IMR-90 (cell line): ENCODE measurements at regions not wholly inside any gene's neighbourhood (a gene's known extent, or its start where the extent isn't known, plus 50 kb on each side); places are given as distances from the start of the nearest gene placed in this dataset.

ENCODE experiments used
- ATAC-seq: fragments of 200-7000 bp; cut with Tn5 transposase; 2 replicates; pipeline ENCODE4 v1.9.1; 2020; ENCODE audit warnings: low read depth, mild to moderate bottlenecking, moderate library complexity
- BruUV-seq: library from RNA; stranded (reverse); fragments of 400-500 nt; replicated peaks from 2 replicates; lab custom pipeline; 2021; lab: Mats Ljungman, UMichigan
- CTCF ChIA-PET: fragments of 300-600 bp; formaldehyde crosslinking; extraction: SDS; loops from one replicate; lab custom pipeline; 2021; ENCODE audit warnings: antibody characterized with exemption; lab: Yijun Ruan, JAX
- POLR2A ChIA-PET: fragments of 300-600 bp; sonication (Branson Sonifier 250); formaldehyde crosslinking; loops from one replicate; lab custom pipeline; 2022; ENCODE audit warnings: antibody characterized with exemption; ENCODE audit not compliant: unreplicated experiment; lab: Charles Lee
- DNase-seq: peaks from one replicate; pipeline ENCODE4 v3.0.0; 2013
- H2AFZ ChIP-seq: replicated peaks from 2 replicates; pipeline ENCODE3; 2013; ENCODE audit warnings: low read length, mild to moderate bottlenecking; ENCODE audit not compliant: poor library complexity
- H2AK5ac ChIP-seq: 2 replicates; pipeline ENCODE4 v1.6.1; 2013; ENCODE audit warnings: low read depth, low read length, inconsistent platforms
- H2AK9ac ChIP-seq: replicated peaks from 2 replicates; pipeline ENCODE3; 2013; ENCODE audit warnings: mild to moderate bottlenecking, low read depth, low read length, moderate library complexity; ENCODE audit not compliant: poor library complexity
- H2BK120ac ChIP-seq: 2 replicates; pipeline ENCODE4 v1.6.1; 2013; ENCODE audit warnings: low read depth, low read length, inconsistent platforms
- H2BK15ac ChIP-seq: 3 replicates; pipeline ENCODE4 v1.6.1; 2013; ENCODE audit warnings: low read depth, low read length, inconsistent platforms
- H2BK20ac ChIP-seq: 2 replicates; pipeline ENCODE4 v1.6.1; 2013; ENCODE audit warnings: low read depth, mild to moderate bottlenecking, inconsistent platforms, low read length, moderate library complexity
- H2BK5ac ChIP-seq: 2 replicates; pipeline ENCODE4 v1.6.1; 2013; ENCODE audit warnings: mild to moderate bottlenecking, low read depth, low read length, inconsistent platforms; ENCODE audit not compliant: poor library complexity, severe bottlenecking
- H3K14ac ChIP-seq: replicated peaks from 2 replicates; pipeline ENCODE4 v1.6.1; 2013; ENCODE audit warnings: low read depth, low read length, inconsistent platforms
- H3K18ac ChIP-seq: 2 replicates; pipeline ENCODE4 v1.6.1; 2013; ENCODE audit warnings: low read depth, low read length, control low read depth
- H3K23ac ChIP-seq: 2 replicates; pipeline ENCODE4 v1.6.1; 2013; ENCODE audit warnings: low read depth, low read length, inconsistent platforms
- H3K27ac ChIP-seq: 2 replicates; pipeline ENCODE4 v1.5.1; 2013; ENCODE audit warnings: mild to moderate bottlenecking, control low read depth, low read length; ENCODE audit not compliant: insufficient read depth
- H3K27me3 ChIP-seq: 2 replicates; pipeline ENCODE4 v1.6.1; 2013; ENCODE audit warnings: low read length; ENCODE audit not compliant: control insufficient read depth, insufficient read depth
- H3K36me3 ChIP-seq: 2 replicates; pipeline ENCODE4 v1.6.1; 2013; ENCODE audit warnings: low read length, mixed read lengths; ENCODE audit not compliant: control insufficient read depth, insufficient read depth
- H3K4ac ChIP-seq: 2 replicates; pipeline ENCODE4 v1.6.1; 2013; ENCODE audit warnings: low read depth, low read length, inconsistent platforms
- H3K4me1 ChIP-seq: 2 replicates; pipeline ENCODE4 v1.6.1; 2013; ENCODE audit warnings: low read length, mixed read lengths; ENCODE audit not compliant: control insufficient read depth, insufficient read depth
- H3K4me2 ChIP-seq: 2 replicates; pipeline ENCODE4 v1.6.1; 2013; ENCODE audit warnings: low read depth, mild to moderate bottlenecking, control low read depth, low read length, moderate library complexity
- H3K4me3 ChIP-seq: 2 replicates; pipeline ENCODE4 v1.5.1; 2013; ENCODE audit warnings: low read depth, mild to moderate bottlenecking, control low read depth, low read length, moderate library complexity; ENCODE audit not compliant: insufficient read depth
- H3K56ac ChIP-seq: 2 replicates; pipeline ENCODE4 v1.6.1; 2013; ENCODE audit warnings: low read length, inconsistent platforms; ENCODE audit not compliant: insufficient read depth; ENCODE audit errors: extremely low read depth
- H3K79me1 ChIP-seq, 2 experiments: 2 replicates each; pipeline ENCODE4 v1.6.1; 2013; ENCODE audit warnings: low read length in 2 of 2, inconsistent platforms in 1 of 2, low read depth in 1 of 2
- H3K9ac ChIP-seq: 2 replicates; pipeline ENCODE4 v1.6.1; 2013; ENCODE audit warnings: low read depth, low read length, control low read depth
- H3K9me1 ChIP-seq: 2 replicates; pipeline ENCODE4 v1.6.1; 2013; ENCODE audit warnings: low read length, inconsistent platforms; ENCODE audit not compliant: insufficient read depth
- H3K9me3 ChIP-seq: 2 replicates; pipeline ENCODE4 v1.6.1; 2013; ENCODE audit warnings: low read length; ENCODE audit not compliant: control insufficient read depth, insufficient read depth
- H4K20me1 ChIP-seq: 2 replicates; pipeline ENCODE4 v1.6.1; 2013; ENCODE audit warnings: low read length, inconsistent platforms; ENCODE audit not compliant: insufficient read depth
- H4K5ac ChIP-seq: 2 replicates; pipeline ENCODE4 v1.6.1; 2013; ENCODE audit warnings: mild to moderate bottlenecking, low read depth, low read length, control low read depth
- H4K8ac ChIP-seq, 2 experiments: 2 replicates each; pipeline ENCODE4 v1.6.1; 2013; ENCODE audit warnings: low read depth in 2 of 2, low read length in 2 of 2, control low read depth in 1 of 2, inconsistent platforms in 1 of 2
- H4K91ac ChIP-seq: 2 replicates; pipeline ENCODE4 v1.6.1; 2013; ENCODE audit warnings: low read depth, low read length, inconsistent platforms; ENCODE audit not compliant: insufficient read depth
- CEBPB ChIP-seq: IDR thresholded peaks from 2 replicates; pipeline ENCODE4 v1.6.1; 2012; ENCODE audit warnings: low read depth, low read length, improper control_type of control experiment
- NFE2L2 ChIP-seq: fragments of 150-350 bp; IDR thresholded peaks from 2 replicates; pipeline ENCODE4 v1.6.1; 2016; ENCODE audit warnings: low read depth, mild to moderate bottlenecking, low read length
- WGBS, 2 experiments: methylation state at CpG; one replicate each; pipeline versions ENCODE4 v1.1.5 to v1.1.7; 2013; ENCODE audit warnings: missing lambda C conversion rate in 2 of 2; ENCODE audit not compliant: insufficient read length in 1 of 2; ENCODE audit errors: extremely low coverage in 2 of 2; 5-methylcytosine and 5-hydroxymethylcytosine counted together
- dilution Hi-C: fragments of 300-500 bp; cut with HindIII; formaldehyde crosslinking; loops from one replicate; pipeline ENCODE4 v1.14.3; 2018; ENCODE audit warnings: low sequenced_read_pairs; ENCODE audit not compliant: unreplicated experiment
- in situ Hi-C: fragments of 300-500 bp; cut with MboI; formaldehyde crosslinking; loops from 3 replicates; pipeline ENCODE4 v1.14.3; 2019; ENCODE audit warnings: low sequenced_read_pairs, inconsistent platforms, mixed read lengths
- intact Hi-C: fragments of 100-400 bp; cut with micrococcal nuclease; formaldehyde crosslinking; loops from 2 replicates; pipeline ENCODE4 v1.10.0; 2022

DNA sequence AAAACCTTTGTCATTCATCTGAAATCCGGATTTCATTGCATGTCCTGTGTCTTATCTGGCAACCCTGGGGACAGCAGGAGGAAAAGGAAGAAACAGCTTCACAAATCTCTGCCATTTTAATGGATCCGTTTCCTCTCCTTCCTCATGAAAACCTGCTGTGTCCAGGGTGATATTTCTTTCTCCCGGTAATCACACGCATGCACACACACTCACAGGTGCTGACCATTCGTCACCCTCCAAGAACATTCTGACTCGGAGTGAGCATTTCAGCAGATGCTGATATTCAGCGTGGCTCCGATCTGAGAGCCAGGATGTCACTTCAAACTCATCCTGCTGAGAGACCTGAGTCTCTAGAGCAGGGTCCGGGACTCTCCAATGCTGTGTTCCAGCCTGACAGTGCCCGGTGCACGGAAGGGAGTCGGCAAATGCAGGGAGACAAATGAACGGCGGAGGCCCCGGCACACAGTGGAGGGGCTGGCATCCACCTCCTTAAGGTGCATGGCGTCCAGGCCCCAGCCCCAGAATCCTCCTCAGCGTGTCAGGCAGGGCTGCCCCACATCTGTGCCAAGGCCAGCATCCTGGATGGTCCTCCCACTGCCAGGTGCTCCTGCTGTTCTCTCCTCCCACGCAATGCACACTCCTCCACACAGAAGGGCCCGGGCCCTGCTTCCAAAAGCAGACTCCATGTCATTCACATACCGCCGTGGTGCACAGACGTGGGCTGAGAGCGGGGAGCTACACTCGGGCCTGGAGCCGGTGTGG, 70.7 kb downstream of the RBFOX3 start:
- intact Hi-C loops: no loop called here
- Histone ChIP-seq H3K79me1 (no peaks in the 10 kb centered on the region), H2BK5ac (no peak overlapping the region), H4K5ac (no peak overlapping the region), H4K91ac (no peak overlapping the region), H4K8ac (no peak overlapping the region), H3K4ac (no peak overlapping the region), H2BK120ac (no peak overlapping the region), H2BK15ac (no peak overlapping the region), H2AK5ac (no peak overlapping the region), H3K56ac (no peak overlapping the region), H3K14ac (no peak overlapping the region), H2BK20ac (no peak overlapping the region), H3K4me3 (no peak overlapping the region), H3K4me2 (no peak overlapping the region), H3K18ac (no peak overlapping the region), H3K9me1 (no peaks in the 10 kb centered on the region), H3K9me3 (no peaks in the 10 kb centered on the region; the same call in 1 of the 2 replicates), H3K4me1 (no peaks in the 10 kb centered on the region), H3K9ac (no peak overlapping the region), H3K27me3 (no peaks in the 10 kb centered on the region; the same call in 1 of the 2 replicates), H3K36me3 (no peaks in the 10 kb centered on the region), H2AK9ac (no peak overlapping the region), H2AFZ (no peak overlapping the region), H3K27ac (no peak overlapping the region), H4K20me1 (no peaks in the 10 kb centered on the region), H3K23ac (no peak overlapping the region)
- BruUV-seq: no TSS peak
- CTCF ChIA-PET: no interaction called here
- dilution Hi-C loops: no loop called here
- in situ Hi-C loops: no loop called here
- no peak for DNase-seq
- WGBS, 2 experiments: 70% methylated on average over 7 of the region's 25 CpGs; no CpG with 5 or more reads in 1 of the 2 experiments
- POLR2A ChIA-PET: no interaction called here
- ATAC-seq: no peak
- TF ChIP-seq NFE2L2 (no peak), CEBPB (no peak)
